Smooth muscle cell (in vitro differentiated cells): ENCODE measurements at regions not wholly inside any gene's neighbourhood (a gene's known extent, or its start where the extent isn't known, plus 50 kb on each side); places are given as distances from the start of the nearest gene placed in this dataset.

ENCODE experiments used
- DNase-seq: peaks from one replicate; lab custom pipeline; 2025; ENCODE audit not compliant: unreplicated experiment; lab: John Stamatoyannopoulos, UW
- H2AFZ ChIP-seq: fragments of 200-600 bp; sonication (generic); 2 replicates; pipeline ENCODE4 v1.6.0; 2016; ENCODE audit warnings: antibody characterized with exemption, low read depth, mild to moderate bottlenecking
- H3F3A ChIP-seq: fragments of 200-600 bp; sonication (generic); 2 replicates; pipeline ENCODE4 v1.6.0; 2017; ENCODE audit warnings: antibody characterized with exemption, low read depth
- H3K27ac ChIP-seq: fragments of 200-600 bp; sonication (generic); 2 replicates; pipeline ENCODE4 v1.5.1; 2016; ENCODE audit warnings: low read depth, mild to moderate bottlenecking
- H3K27me3 ChIP-seq: fragments of 200-600 bp; sonication (generic); 2 replicates; pipeline ENCODE4 v1.6.1; 2016; ENCODE audit warnings: low read depth, mild to moderate bottlenecking
- H3K36me3 ChIP-seq: fragments of 200-600 bp; sonication (generic); 2 replicates; pipeline ENCODE4 v1.5.1; 2016; ENCODE audit warnings: low read depth
- H3K4me1 ChIP-seq: fragments of 200-600 bp; sonication (generic); 2 replicates; pipeline ENCODE4 v1.5.1; 2016; ENCODE audit warnings: low read depth
- H3K4me2 ChIP-seq: fragments of 200-600 bp; sonication (generic); 2 replicates; pipeline ENCODE4 v1.6.0; 2016; ENCODE audit warnings: mild to moderate bottlenecking
- H3K4me3 ChIP-seq: fragments of 200-600 bp; sonication (generic); 2 replicates; pipeline ENCODE4 v1.5.1; 2016; ENCODE audit warnings: mild to moderate bottlenecking
- H3K79me2 ChIP-seq: fragments of 200-600 bp; sonication (generic); 2 replicates; pipeline ENCODE4 v1.6.0; 2016; ENCODE audit warnings: low read depth, mild to moderate bottlenecking
- H3K9ac ChIP-seq: fragments of 200-600 bp; sonication (generic); 2 replicates; pipeline ENCODE4 v1.6.0; 2016; ENCODE audit warnings: low read depth
- H3K9me3 ChIP-seq: fragments of 200-600 bp; sonication (generic); replicated peaks from 2 replicates; pipeline ENCODE4 v1.5.1; 2016; ENCODE audit warnings: low read depth
- H4K20me1 ChIP-seq: fragments of 200-600 bp; sonication (generic); 2 replicates; pipeline ENCODE4 v1.6.0; 2016; ENCODE audit warnings: low read depth
- CTCF ChIP-seq: fragments of 200-600 bp; sonication (generic); IDR thresholded peaks from 2 replicates; pipeline ENCODE4 v1.5.1; 2017; ENCODE audit warnings: borderline replicate concordance, mild to moderate bottlenecking, antibody characterized with exemption; ENCODE audit not compliant: insufficient read depth, poor library complexity, severe bottlenecking
- WGBS: methylation state at CpG from one replicate; pipeline ENCODE4 v1.1.7; 2016; ENCODE audit warnings: low lambda C conversion rate; 5-methylcytosine and 5-hydroxymethylcytosine counted together

GRCh38 chr12:124514996-124515932 lies 52.1 kb downstream of the NCOR2 start:
- Histone ChIP-seq H3K4me2 (no peak overlapping the region), H4K20me1 (peaks cover 66% of the 10 kb centered on the region), H3K27ac (peak overlapping the region; percentile 100), H3K4me1 (peaks cover 37% of the 10 kb centered on the region), H3K9me3 (no peaks in the 10 kb centered on the region), H3K36me3 (no peaks in the 10 kb centered on the region), H3F3A (peaks cover 41% of the 10 kb centered on the region), H2AFZ (no peak overlapping the region), H3K27me3 (no peaks in the 10 kb centered on the region), H3K4me3 (no peak overlapping the region), H3K79me2 (peaks cover 72% of the 10 kb centered on the region), H3K9ac (no peak overlapping the region)
- TF ChIP-seq CTCF: no peak
- DNase-seq: no peak
- 95% methylated on average over 19 of the region's 19 CpGs for WGBS

GRCh38 chr12:124514145-124514995 lies 53.0 kb downstream of the NCOR2 start:
- 91% methylated on average over 12 of the region's 12 CpGs for WGBS
- no peak overlapping the region for H3K4me2 ChIP-seq

GRCh38 chr12:124513297-124513867 lies 54.0 kb downstream of the NCOR2 start:
- Histone ChIP-seq H3K27ac (peak overlapping the region; percentile 94), H3K4me2 (peak overlapping the region; percentile 64), H3K79me2 (peaks cover 84% of the 10 kb centered on the region), H3F3A (peaks cover 47% of the 10 kb centered on the region), H3K9me3 (no peaks in the 10 kb centered on the region), H3K9ac (peak overlapping the region; percentile 79), H4K20me1 (peaks cover 70% of the 10 kb centered on the region), H3K36me3 (no peaks in the 10 kb centered on the region), H3K4me3 (no peak overlapping the region), H2AFZ (no peak overlapping the region), H3K4me1 (peaks cover 43% of the 10 kb centered on the region), H3K27me3 (no peaks in the 10 kb centered on the region)
- DNase-seq: no peak
- WGBS: 63% methylated on average over 7 of the region's 7 CpGs
- TF ChIP-seq CTCF: no peak

More at GRCh38 chr12:124514145-124514995, 53.0 kb downstream of the NCOR2 start:
- Histone ChIP-seq H3K79me2 (peaks cover 74% of the 10 kb centered on the region), H3K27ac (peak overlapping the region; percentile 94), H3K4me3 (no peak overlapping the region), H3K36me3 (no peaks in the 10 kb centered on the region), H3K9ac (no peak overlapping the region), H3K4me1 (peaks cover 44% of the 10 kb centered on the region), H4K20me1 (peaks cover 67% of the 10 kb centered on the region), H3F3A (peaks cover 43% of the 10 kb centered on the region), H2AFZ (no peak overlapping the region), H3K27me3 (no peaks in the 10 kb centered on the region), H3K9me3 (no peaks in the 10 kb centered on the region)
- no peak for DNase-seq
- TF ChIP-seq CTCF: no peak
